GM19351 (cell line): ENCODE measurements at regions not wholly inside any gene's neighbourhood (a gene's known extent, or its start where the extent isn't known, plus 50 kb on each side); places are given as distances from the start of the nearest gene placed in this dataset.

Experiments used
- ATAC-seq: cut with Tn5 transposase; IDR thresholded peaks from one replicate; pipeline ENCODE4 v1.9.1; 2021; ENCODE audit warnings: mild to moderate bottlenecking, moderate library complexity; ENCODE audit not compliant: unreplicated experiment

GRCh38 chr7:36802459-36803135 is 78.3 kb upstream of the AOAH start:
- ATAC-seq = no peak

- ATAC-seq = no peak
These were observed 72.7 kb upstream of the AOAH start for GRCh38 chr7:36796850-36797536.

GRCh38 chr7:36795451-36796021 is 71.2 kb upstream of the AOAH start:
- ATAC-seq = no peak

GRCh38 chr7:36794689-36795088 is 70.4 kb upstream of the AOAH start:
- ATAC-seq = no peak

GRCh38 chr7:36792421-36792820 is 68.1 kb upstream of the AOAH start:
- no peak for ATAC-seq

GRCh38 chr7:36790311-36790787 is 66.1 kb upstream of the AOAH start:
- ATAC-seq = no peak

GRCh38 chr7:36788825-36789470 is 64.7 kb upstream of the AOAH start:
- no peak for ATAC-seq

GRCh38 chr7:36787933-36788378 is 63.7 kb upstream of the AOAH start:
- peak; percentile 63 for ATAC-seq

GRCh38 chr7:36784991-36785940 is 61.0 kb upstream of the AOAH start:
- peak; percentile 92 for ATAC-seq

GRCh38 chr7:36781011-36781738 is 56.9 kb upstream of the AOAH start:
- no peak for ATAC-seq

GRCh38 chr7:36777855-36778254 is 53.6 kb upstream of the AOAH start:
- no peak for ATAC-seq

- ATAC-seq = no peak
These were observed 52.8 kb upstream of the AOAH start for GRCh38 chr7:36777062-36777461.

- ATAC-seq = no peak
These were observed 51.4 kb upstream of the AOAH start for GRCh38 chr7:36775676-36776075.

GRCh38 chr7:36775061-36775620 is 50.8 kb upstream of the AOAH start:
- no peak for ATAC-seq
